SK-N-SH treated with all-trans-retinoic acid at 6 μM for 48 hours (cell line): ENCODE measurements at regions not wholly inside any gene's neighbourhood (a gene's known extent, or its start where the extent isn't known, plus 50 kb on each side); places are given as distances from the start of the nearest gene placed in this dataset.

ENCODE experiments used
- ATAC-seq: fragments of 200-7000 bp; cut with Tn5 transposase; 3 replicates; pipeline ENCODE4 v1.9.1; 2020; ENCODE audit warnings: mild to moderate bottlenecking, moderate library complexity
- ARNTL ChIP-seq: fragments of 450-650 bp; formaldehyde crosslinking; IDR thresholded peaks from 2 replicates; pipeline ENCODE4 v1.5.0; 2020; ENCODE audit warnings: low read depth, mild to moderate bottlenecking, moderate library complexity, borderline replicate concordance
- BACH2 ChIP-seq: fragments of 250-450 bp; sonication (Bioruptor Pico); IDR thresholded peaks from 2 replicates; pipeline ENCODE4 v1.9.0; 2021; ENCODE audit warnings: mild to moderate bottlenecking, borderline replicate concordance
- CREB5 ChIP-seq: fragments of 250-450 bp; sonication (Bioruptor Pico); IDR thresholded peaks from 2 replicates; pipeline ENCODE4 v1.5.1; 2020; ENCODE audit warnings: low read depth, mild to moderate bottlenecking, moderate library complexity
- CSDC2 ChIP-seq: fragments of 250-450 bp; sonication (Bioruptor Pico); IDR thresholded peaks from 2 replicates; pipeline ENCODE4 v1.5.0; 2020; ENCODE audit warnings: mild to moderate bottlenecking, moderate library complexity
- CSRNP3 ChIP-seq: fragments of 250-450 bp; sonication (Bioruptor Pico); IDR thresholded peaks from 2 replicates; pipeline ENCODE4 v1.5.1; 2021; ENCODE audit warnings: mild to moderate bottlenecking, moderate library complexity
- ESRRG ChIP-seq: fragments of 250-450 bp; sonication (Bioruptor Pico); IDR thresholded peaks from 2 replicates; pipeline ENCODE4 v1.6.1; 2021; ENCODE audit warnings: mild to moderate bottlenecking
- GLIS3 ChIP-seq: fragments of 250-450 bp; sonication (Bioruptor Pico); IDR thresholded peaks from 2 replicates; pipeline ENCODE4 v1.5.0; 2020; ENCODE audit warnings: mild to moderate bottlenecking, moderate library complexity
- ISL1 ChIP-seq: fragments of 250-450 bp; sonication (Bioruptor Pico); IDR thresholded peaks from 2 replicates; pipeline ENCODE4 v2.1.2; 2022; ENCODE audit warnings: mild to moderate bottlenecking, moderate library complexity
- OSR1 ChIP-seq: fragments of 250-450 bp; sonication (Bioruptor Pico); IDR thresholded peaks from 2 replicates; pipeline ENCODE4 v1.8.0; 2022; ENCODE audit warnings: moderate library complexity, mild to moderate bottlenecking, inconsistent platforms
- PATZ1 ChIP-seq: fragments of 250-450 bp; sonication (Bioruptor Pico); IDR thresholded peaks from 2 replicates; pipeline ENCODE4 v1.8.0; 2020; ENCODE audit warnings: mild to moderate bottlenecking, moderate library complexity, borderline replicate concordance
- POU6F1 ChIP-seq: fragments of 250-450 bp; sonication (Bioruptor Pico); IDR thresholded peaks from 2 replicates; pipeline ENCODE4 v1.8.0; 2021; ENCODE audit warnings: low read depth, mild to moderate bottlenecking, moderate library complexity, borderline replicate concordance
- PPARA ChIP-seq: fragments of 250-450 bp; sonication (Bioruptor Pico); IDR thresholded peaks from 2 replicates; pipeline ENCODE4 v1.5.0; 2020; ENCODE audit warnings: mild to moderate bottlenecking, borderline replicate concordance
- RARB ChIP-seq: fragments of 250-450 bp; sonication (Bioruptor Pico); IDR thresholded peaks from 2 replicates; pipeline ENCODE4 v1.8.0; 2021; ENCODE audit warnings: mild to moderate bottlenecking, moderate library complexity
- SNAI2 ChIP-seq: fragments of 250-450 bp; sonication (Bioruptor Pico); IDR thresholded peaks from 2 replicates; pipeline ENCODE4 v1.5.0; 2020; ENCODE audit warnings: mild to moderate bottlenecking, moderate library complexity
- TCF4 ChIP-seq: fragments of 250-450 bp; sonication (Bioruptor Pico); IDR thresholded peaks from 2 replicates; pipeline ENCODE4 v1.8.0; 2021; ENCODE audit warnings: mild to moderate bottlenecking, moderate library complexity, borderline replicate concordance
- TOX ChIP-seq: fragments of 250-450 bp; sonication (Bioruptor Pico); IDR thresholded peaks from 2 replicates; pipeline ENCODE4 v1.8.0; 2021; ENCODE audit warnings: mild to moderate bottlenecking, moderate library complexity, borderline replicate concordance
- TSHZ2 ChIP-seq: fragments of 250-450 bp; sonication (Bioruptor Pico); IDR thresholded peaks from 2 replicates; pipeline ENCODE4 v1.5.0; 2020; ENCODE audit warnings: mild to moderate bottlenecking, moderate library complexity
- ZC3H10 ChIP-seq: fragments of 250-450 bp; sonication (Bioruptor Pico); IDR thresholded peaks from 2 replicates; pipeline ENCODE4 v1.5.1; 2021; ENCODE audit warnings: mild to moderate bottlenecking, moderate library complexity
- ZFP30 ChIP-seq: fragments of 450-650 bp; formaldehyde crosslinking; IDR thresholded peaks from 2 replicates; pipeline ENCODE4 v1.5.0; 2022; ENCODE audit warnings: mild to moderate bottlenecking, moderate library complexity
- ZNF565 ChIP-seq: fragments of 450-650 bp; formaldehyde crosslinking; conservative IDR thresholded peaks from 2 replicates; pipeline ENCODE4 v1.5.0; 2020; ENCODE audit warnings: low read depth, mild to moderate bottlenecking, moderate library complexity
- ZNF70 ChIP-seq: fragments of 450-650 bp; formaldehyde crosslinking; IDR thresholded peaks from 2 replicates; pipeline ENCODE4 v1.5.0; 2020; ENCODE audit warnings: mild to moderate bottlenecking, moderate library complexity
- ZNF8 ChIP-seq: fragments of 450-650 bp; formaldehyde crosslinking; IDR thresholded peaks from 2 replicates; pipeline ENCODE4 v1.5.0; 2020; ENCODE audit warnings: mild to moderate bottlenecking, moderate library complexity

GRCh38 chr5:26690511-26690910 is 347.9 kb downstream of the CDH9 start (continued):
- no peak for TF ChIP-seq POU6F1
- no peak for TF ChIP-seq CREB5 (CRISPR knock-in tag)
- TF ChIP-seq SNAI2 (CRISPR knock-in tag): no peak
- TF ChIP-seq ZNF565 (CRISPR knock-in tag): no peak
- TF ChIP-seq CSDC2 (CRISPR knock-in tag): no peak
- TF ChIP-seq CSRNP3 (CRISPR knock-in tag): no peak
- no peak for TF ChIP-seq ZC3H10 (CRISPR knock-in tag)

- ATAC-seq: no peak
- TF ChIP-seq TOX (CRISPR knock-in tag) (no peak), ZNF70 (CRISPR knock-in tag) (no peak), ZC3H10 (CRISPR knock-in tag) (no peak), PPARA (no peak), ESRRG (CRISPR knock-in tag) (no peak), RARB (CRISPR knock-in tag) (no peak), ZNF8 (CRISPR knock-in tag) (no peak), POU6F1 (no peak), TCF4 (CRISPR knock-in tag) (no peak), BACH2 (no peak), OSR1 (CRISPR knock-in tag) (no peak), CREB5 (CRISPR knock-in tag) (no peak), ARNTL (CRISPR knock-in tag) (no peak), CSDC2 (CRISPR knock-in tag) (no peak), TSHZ2 (CRISPR knock-in tag) (no peak)
Measured at GRCh38 chr5:26681861-26682260, 356.5 kb downstream of the CDH9 start.

GRCh38 chr5:26674846-26675245 is 363.5 kb downstream of the CDH9 start:
- no peak for ATAC-seq
- no peak for TF ChIP-seq TOX (CRISPR knock-in tag)
- no peak for TF ChIP-seq ISL1 (CRISPR knock-in tag)
- TF ChIP-seq BACH2: no peak
- no peak for TF ChIP-seq PATZ1
- no peak for TF ChIP-seq CREB5 (CRISPR knock-in tag)
- TF ChIP-seq OSR1 (CRISPR knock-in tag): no peak
- no peak for TF ChIP-seq ARNTL (CRISPR knock-in tag)
- no peak for TF ChIP-seq GLIS3 (CRISPR knock-in tag)
- no peak for TF ChIP-seq POU6F1
- no peak for TF ChIP-seq ZFP30 (CRISPR knock-in tag)
- TF ChIP-seq RARB (CRISPR knock-in tag): no peak
